ENCODE measurements at regions not wholly inside any gene's neighbourhood (a gene's known extent, or its start where the extent isn't known, plus 50 kb on each side); places are given as distances from the start of the nearest gene placed in this dataset.

- Histone ChIP-seq H3K9me3 (ENCODE audit: control insufficient read depth, insufficient read depth, low read length) (peaks cover 8% of the 10 kb centered on the region), H3K36me3 (ENCODE audit: control insufficient read depth, insufficient read depth, low read length) (no peaks in the 10 kb centered on the region), H3K27me3 (ENCODE audit: control insufficient read depth, insufficient read depth, low read length) (no peaks in the 10 kb centered on the region), H3K4me3 (ENCODE audit: low read length) (no peak overlapping the region), H3K27ac (ENCODE audit: low read length) (no peak overlapping the region), H3K4me1 (ENCODE audit: control insufficient read depth, insufficient read depth, low read length) (no peaks in the 10 kb centered on the region)
- Mint-ChIP-seq H3K36me3 (no peaks in the 10 kb centered on the region), H3K27me3 (ENCODE audit: low read depth in 2 of 2) (no peaks in the 10 kb centered on the region), H3K9me3 (peaks cover 10 to 16% of the 10 kb centered on the region in 2 donors), H3K4me1 (no peaks in the 10 kb centered on the region), H3K4me3 (no peak overlapping the region), H3K27ac (no peak overlapping the region)
- 90% methylated on average over 20 of the region's 20 CpGs for WGBS (ENCODE audit: insufficient coverage)
- DNase-seq (no peak), ATAC-seq (no peak)
- intact Hi-C loops (cut with micrococcal nuclease) = no loop called here
- TF ChIP-seq CTCF (IDR thresholded peaks at IDR 0.05) = no peak
These were observed 452.1 kb downstream of the TUSC1 start for GRCh38 chr9:25225938-25226760.

GRCh38 chr9:25224996-25225395 lies 453.2 kb downstream of the TUSC1 start:
- Histone ChIP-seq H3K9me3 (ENCODE audit: control insufficient read depth, insufficient read depth, low read length) (peaks cover 8% of the 10 kb centered on the region), H3K4me3 (ENCODE audit: low read length) (no peak overlapping the region), H3K27me3 (ENCODE audit: control insufficient read depth, insufficient read depth, low read length) (no peaks in the 10 kb centered on the region), H3K27ac (ENCODE audit: low read length) (no peak overlapping the region), H3K36me3 (ENCODE audit: control insufficient read depth, insufficient read depth, low read length) (no peaks in the 10 kb centered on the region), H3K4me1 (ENCODE audit: control insufficient read depth, insufficient read depth, low read length) (no peaks in the 10 kb centered on the region)
- intact Hi-C loops (cut with micrococcal nuclease) = no loop called here
- no peak for DNase-seq
- Mint-ChIP-seq H3K4me3 (no peak overlapping the region), H3K27ac (no peak overlapping the region), H3K36me3 (no peaks in the 10 kb centered on the region), H3K27me3 (ENCODE audit: low read depth in 2 of 2) (no peaks in the 10 kb centered on the region), H3K9me3 (peaks cover 6 to 8% of the 10 kb centered on the region in 2 donors), H3K4me1 (no peaks in the 10 kb centered on the region)
- no peak for TF ChIP-seq CTCF (IDR thresholded peaks at IDR 0.05)
- no peak for ATAC-seq
- WGBS (ENCODE audit: insufficient coverage) = 81% methylated on average over 2 of the region's 2 CpGs

GRCh38 chr9:25224309-25224708 lies 453.9 kb downstream of the TUSC1 start:
- Mint-ChIP-seq H3K27ac (no peak overlapping the region), H3K36me3 (no peaks in the 10 kb centered on the region), H3K4me3 (no peak overlapping the region), H3K9me3 (peaks cover 4 to 8% of the 10 kb centered on the region in 2 donors), H3K27me3 (ENCODE audit: low read depth in 2 of 2) (no peaks in the 10 kb centered on the region), H3K4me1 (no peaks in the 10 kb centered on the region)
- TF ChIP-seq CTCF (IDR thresholded peaks at IDR 0.05) = no peak
- 100% methylated on average over 2 of the region's 2 CpGs for WGBS (ENCODE audit: insufficient coverage)
- Histone ChIP-seq H3K36me3 (ENCODE audit: control insufficient read depth, insufficient read depth, low read length) (no peaks in the 10 kb centered on the region), H3K27me3 (ENCODE audit: control insufficient read depth, insufficient read depth, low read length) (no peaks in the 10 kb centered on the region), H3K9me3 (ENCODE audit: control insufficient read depth, insufficient read depth, low read length) (peaks cover 8% of the 10 kb centered on the region), H3K4me1 (ENCODE audit: control insufficient read depth, insufficient read depth, low read length) (no peaks in the 10 kb centered on the region), H3K27ac (ENCODE audit: low read length) (no peak overlapping the region), H3K4me3 (ENCODE audit: low read length) (no peak overlapping the region)
- no peak for ATAC-seq
- intact Hi-C loops (cut with micrococcal nuclease) = no loop called here
- DNase-seq = no peak

- H3K27me3 Mint-ChIP-seq (ENCODE audit: low read depth in 2 of 2) = no peaks in the 10 kb centered on the region
- no peaks in the 10 kb centered on the region for H3K4me1 Mint-ChIP-seq
- H3K27ac ChIP-seq (ENCODE audit: low read length) = no peak overlapping the region
- DNase-seq = no peak
- no peaks in the 10 kb centered on the region for H3K4me1 ChIP-seq (ENCODE audit: control insufficient read depth, insufficient read depth, low read length)
- no peaks in the 10 kb centered on the region for H3K27me3 ChIP-seq (ENCODE audit: control insufficient read depth, insufficient read depth, low read length)
- H3K9me3 ChIP-seq (ENCODE audit: control insufficient read depth, insufficient read depth, low read length) = peaks cover 5% of the 10 kb centered on the region
- H3K4me3 ChIP-seq (ENCODE audit: low read length) = no peak overlapping the region
- H3K9me3 Mint-ChIP-seq = peaks cover 17 to 18% of the 10 kb centered on the region in 2 donors
- intact Hi-C loops (cut with micrococcal nuclease) = no loop called here
- H3K27ac Mint-ChIP-seq = no peak overlapping the region
- no peak for TF ChIP-seq CTCF (IDR thresholded peaks at IDR 0.05)
- peaks cover 13% of the 10 kb centered on the region for H3K36me3 Mint-ChIP-seq
- ATAC-seq = no peak
- H3K4me3 Mint-ChIP-seq = no peak overlapping the region
- 82% methylated on average over 5 of the region's 5 CpGs for WGBS (ENCODE audit: insufficient coverage)
- H3K36me3 ChIP-seq (ENCODE audit: control insufficient read depth, insufficient read depth, low read length) = no peaks in the 10 kb centered on the region
These were observed 465.9 kb downstream of the TUSC1 start for GRCh38 chr9:25212361-25212760.

All from natural killer cell (primary cell).